HFF-Myc (cell line): ENCODE measurements at regions not wholly inside any gene's neighbourhood (a gene's known extent, or its start where the extent isn't known, plus 50 kb on each side); places are given as distances from the start of the nearest gene placed in this dataset.
"Not testable (repeated sequence)": the region's sequence is repeated elsewhere in the genome, so short reads cannot be mapped to it uniquely, and the experiment has no call there.

Experiments used
- DNase-seq: peaks from one replicate; pipeline ENCODE4 v3.0.0-alpha.2; 2011; ENCODE audit warnings: low read depth; ENCODE audit errors: extremely low read depth
- H3K4me3 ChIP-seq: replicated peaks from 2 replicates; pipeline ENCODE4 v1.5.1; 2011; ENCODE audit warnings: low read depth, mild to moderate bottlenecking, control low read depth, low read length
- CTCF ChIP-seq: IDR thresholded peaks from 2 replicates; pipeline ENCODE4 v1.5.1; 2012; ENCODE audit warnings: mild to moderate bottlenecking, low read depth, low read length, control low read depth; ENCODE audit errors: missing control alignments

- DNase-seq, result no peak
- no peak for TF ChIP-seq CTCF
- no peak overlapping the region for H3K4me3 ChIP-seq
Observed at GRCh38 chr3:170692720-170693119, 106.8 kb upstream of the SLC7A14 start.

- DNase-seq, result no peak
- H3K4me3 ChIP-seq, result no peak overlapping the region
- no peak for TF ChIP-seq CTCF
Observed at GRCh38 chr3:170690661-170690981, 104.7 kb upstream of the SLC7A14 start.

- H3K4me3 ChIP-seq, result no peak overlapping the region
- no peak for DNase-seq
- peak; percentile 83 for TF ChIP-seq CTCF
Observed at GRCh38 chr3:170689893-170690660, 104.2 kb upstream of the SLC7A14 start.

GRCh38 chr3:170689296-170689829, 103.5 kb upstream of the SLC7A14 start:
- DNase-seq, result peak; percentile 79
- TF ChIP-seq CTCF, result no peak
- H3K4me3 ChIP-seq, result no peak overlapping the region

- not testable (repeated sequence) for H3K4me3 ChIP-seq, DNase-seq
Observed at GRCh38 chr3:170688222-170688621, 102.3 kb upstream of the SLC7A14 start.

GRCh38 chr3:170680593-170680992, 94.7 kb upstream of the SLC7A14 start:
- no peak for TF ChIP-seq CTCF
- no peak for DNase-seq
- H3K4me3 ChIP-seq, result no peak overlapping the region

GRCh38 chr3:170679190-170679589, 93.3 kb upstream of the SLC7A14 start:
- no peak for TF ChIP-seq CTCF
- H3K4me3 ChIP-seq, result no peak overlapping the region
- no peak for DNase-seq
